ENCODE measurements at regions not wholly inside any gene's neighbourhood (a gene's known extent, or its start where the extent isn't known, plus 50 kb on each side); places are given as distances from the start of the nearest gene placed in this dataset.

GRCh38 chr13:58830841-58831240 is 1199.3 kb downstream of the PCDH17 start:
- TF ChIP-seq GATA3 (IDR thresholded peaks at IDR 0.05; ENCODE audit: low read depth, low read length) (no peak), GATA2 (IDR thresholded peaks at IDR 0.05; ENCODE audit: low read depth, low read length) (no peak)

Measured in SH-SY5Y (cell line).